GM23338 (cell line): ENCODE measurements at regions not wholly inside any gene's neighbourhood (a gene's known extent, or its start where the extent isn't known, plus 50 kb on each side); places are given as distances from the start of the nearest gene placed in this dataset.

Source experiments
- ATAC-seq: fragments of 200-7000 bp; cut with Tn5 transposase; 3 replicates; pipeline ENCODE4 v1.9.1; 2020
- DNase-seq: peaks from one replicate; pipeline ENCODE4 v3.0.0-alpha.2; 2015; ENCODE audit warnings: low spot score
- H2AFZ ChIP-seq: fragments of 200-600 bp; sonication (generic); 2 replicates; pipeline ENCODE4 v1.8.0; 2016; ENCODE audit warnings: antibody characterized with exemption, mild to moderate bottlenecking, moderate library complexity
- H3F3A ChIP-seq: fragments of 200-600 bp; sonication (generic); replicated peaks from 2 replicates; pipeline ENCODE4 v1.8.0; 2017; ENCODE audit warnings: antibody characterized with exemption, mixed run types, low read depth
- H3K27ac ChIP-seq: fragments of 200-600 bp; sonication (generic); 2 replicates; pipeline ENCODE4 v1.6.1; 2016; ENCODE audit warnings: low read depth
- H3K27me3 ChIP-seq: fragments of 200-600 bp; sonication (generic); 2 replicates; pipeline ENCODE4 v1.8.0; 2016; ENCODE audit warnings: mild to moderate bottlenecking, mixed run types, moderate library complexity; ENCODE audit not compliant: insufficient read depth
- H3K36me3 ChIP-seq: fragments of 200-600 bp; sonication (generic); 2 replicates; pipeline ENCODE4 v1.8.0; 2016; ENCODE audit warnings: mild to moderate bottlenecking; ENCODE audit not compliant: insufficient read depth
- H3K4me1 ChIP-seq: fragments of 200-600 bp; sonication (generic); 2 replicates; pipeline ENCODE4 v1.8.0; 2016; ENCODE audit warnings: mild to moderate bottlenecking, moderate library complexity; ENCODE audit not compliant: insufficient read depth
- H3K4me2 ChIP-seq: fragments of 200-600 bp; sonication (generic); 2 replicates; pipeline ENCODE4 v1.7.1; 2017; ENCODE audit warnings: mixed run types
- H3K4me3 ChIP-seq: fragments of 200-600 bp; sonication (generic); 2 replicates; pipeline ENCODE4 v1.6.1; 2016; ENCODE audit warnings: mixed run types
- H3K79me2 ChIP-seq: fragments of 200-600 bp; sonication (generic); replicated peaks from 2 replicates; pipeline ENCODE4 v1.8.0; 2017; ENCODE audit warnings: mild to moderate bottlenecking; ENCODE audit not compliant: insufficient read depth
- H3K9me2 ChIP-seq: fragments of 200-600 bp; sonication (generic); 2 replicates; pipeline ENCODE4 v1.8.0; 2017; ENCODE audit not compliant: insufficient read depth
- H4K20me1 ChIP-seq: fragments of 200-600 bp; sonication (generic); replicated peaks from 2 replicates; pipeline ENCODE4 v1.8.0; 2017; ENCODE audit warnings: mild to moderate bottlenecking; ENCODE audit not compliant: insufficient read depth
- H3K27ac Mint-ChIP-seq: 2 replicates; pipeline ENCODE4 v1.8.0; 2020; ENCODE audit warnings: inconsistent platforms, mild to moderate bottlenecking, moderate library complexity, mixed read lengths
- H3K27me3 Mint-ChIP-seq: 3 replicates; pipeline ENCODE4 v1.8.0; 2022; ENCODE audit warnings: low read depth, mild to moderate bottlenecking, moderate library complexity, mixed read lengths, inconsistent platforms; ENCODE audit not compliant: insufficient read depth, poor library complexity
- H3K36me3 Mint-ChIP-seq: 3 replicates; pipeline ENCODE4 v1.8.0; 2021; ENCODE audit warnings: low read depth, mild to moderate bottlenecking, inconsistent platforms, moderate library complexity, mixed read lengths
- H3K4me1 Mint-ChIP-seq: 3 replicates; pipeline ENCODE4 v1.8.0; 2020; ENCODE audit warnings: mild to moderate bottlenecking, inconsistent platforms, mixed read lengths
- H3K4me3 Mint-ChIP-seq: 3 replicates; pipeline ENCODE4 v1.8.0; 2021; ENCODE audit warnings: moderate library complexity, mild to moderate bottlenecking, inconsistent platforms, mixed read lengths
- H3K9me3 Mint-ChIP-seq: 3 replicates; pipeline ENCODE4 v1.8.0; 2020; ENCODE audit warnings: moderate library complexity, mild to moderate bottlenecking, inconsistent platforms, mixed read lengths
- CREB1 ChIP-seq: fragments of 250-450 bp; sonication (Bioruptor Pico); IDR thresholded peaks from 2 replicates; pipeline ENCODE4 v1.5.0; 2020; ENCODE audit warnings: low read depth, mild to moderate bottlenecking, moderate library complexity
- CTCF ChIP-seq, 2 experiments: fragments of 200-600 bp in 1 of 2; sonication (generic) in 1 of 2; conservative IDR thresholded peaks; 2 replicates each; pipeline versions ENCODE4 v1.5.1 to v1.6.1; 2016 to 2017; ENCODE audit warnings: antibody characterized with exemption in 2 of 2, low read depth in 2 of 2, mild to moderate bottlenecking in 2 of 2, moderate library complexity in 1 of 2
- EZH2 ChIP-seq: fragments of 200-600 bp; sonication (generic); IDR thresholded peaks from one replicate; pipeline ENCODE4 v1.8.0; 2017; ENCODE audit warnings: antibody characterized with exemption, mild to moderate bottlenecking, low read depth; ENCODE audit not compliant: unreplicated experiment
- EZH2phosphoT487 ChIP-seq: fragments of 200-600 bp; sonication (generic); IDR thresholded peaks from one replicate; pipeline ENCODE4 v1.8.1; 2018; ENCODE audit warnings: antibody characterized with exemption; ENCODE audit not compliant: unreplicated experiment
- JUNB ChIP-seq: IDR thresholded peaks from one replicate; pipeline ENCODE4 v1.6.1; 2016; ENCODE audit warnings: antibody characterized with exemption; ENCODE audit not compliant: unreplicated experiment
- NANOG ChIP-seq: IDR thresholded peaks from 2 replicates; pipeline ENCODE4 v1.6.1; 2016; ENCODE audit warnings: antibody characterized with exemption, borderline replicate concordance
- POLR2AphosphoS5 ChIP-seq: IDR thresholded peaks from 2 replicates; pipeline ENCODE4 v1.6.1; 2016; ENCODE audit warnings: antibody characterized with exemption, low read depth
- REST ChIP-seq: IDR thresholded peaks from one replicate; pipeline ENCODE4 v1.6.1; 2018; ENCODE audit warnings: antibody characterized with exemption; ENCODE audit not compliant: unreplicated experiment
- STAT1 ChIP-seq: IDR thresholded peaks from one replicate; pipeline ENCODE4 v1.6.1; 2016; ENCODE audit warnings: antibody characterized with exemption; ENCODE audit not compliant: unreplicated experiment
- ZNF114 ChIP-seq: fragments of 250-450 bp; sonication (Bioruptor Pico); IDR thresholded peaks from 2 replicates; pipeline ENCODE4 v1.5.0; 2020; ENCODE audit warnings: mild to moderate bottlenecking, moderate library complexity
- ZNF331 ChIP-seq: fragments of 250-450 bp; sonication (Bioruptor Pico); IDR thresholded peaks from 2 replicates; pipeline ENCODE4 v1.5.0; 2020; ENCODE audit warnings: low read depth, mild to moderate bottlenecking, moderate library complexity
- ZNF462 ChIP-seq: fragments of 250-450 bp; sonication (Bioruptor Pico); IDR thresholded peaks from 2 replicates; pipeline ENCODE4 v1.5.0; 2020; ENCODE audit warnings: mild to moderate bottlenecking, moderate library complexity

- no peak for TF ChIP-seq ZNF462 (CRISPR knock-in tag)
These were observed 115.0 kb upstream of the CD82 start (continued) for GRCh38 chr11:44450295-44450932.

- Histone ChIP-seq H3K9me2 (no peaks in the 10 kb centered on the region), H3K4me3 (no peak overlapping the region), H3K27ac (no peak overlapping the region), H4K20me1 (no peaks in the 10 kb centered on the region), H2AFZ (no peak overlapping the region), H3K27me3 (no peaks in the 10 kb centered on the region), H3K4me1 (no peaks in the 10 kb centered on the region), H3K4me2 (no peak overlapping the region), H3F3A (no peaks in the 10 kb centered on the region), H3K79me2 (no peaks in the 10 kb centered on the region), H3K36me3 (no peaks in the 10 kb centered on the region)
- H3K36me3 Mint-ChIP-seq = no peaks in the 10 kb centered on the region
- DNase-seq = no peak
- no peaks in the 10 kb centered on the region for H3K9me3 Mint-ChIP-seq
- H3K27ac Mint-ChIP-seq = no peak overlapping the region
- H3K4me1 Mint-ChIP-seq = no peaks in the 10 kb centered on the region
- H3K27me3 Mint-ChIP-seq = peaks cover 13% of the 10 kb centered on the region
- H3K4me3 Mint-ChIP-seq = no peak overlapping the region
- no peak for ATAC-seq
- TF ChIP-seq EZH2 (no peak), REST (no peak), JUNB (no peak), CTCF (conservative IDR thresholded peaks at IDR 0.05; ENCODE audit: low read depth in 2 of 2) (no peak), STAT1 (no peak), ZNF331 (CRISPR knock-in tag) (no peak), CREB1 (CRISPR knock-in tag) (no peak), ZNF114 (CRISPR knock-in tag) (no peak), NANOG (no peak), POLR2AphosphoS5 (no peak), EZH2phosphoT487 (no peak)
These were observed 113.8 kb upstream of the CD82 start for GRCh38 chr11:44451706-44452105.
